ENCODE measurements at regions not wholly inside any gene's neighbourhood (a gene's known extent, or its start where the extent isn't known, plus 50 kb on each side); places are given as distances from the start of the nearest gene placed in this dataset.
"Not testable (repeated sequence)": the region's sequence is repeated elsewhere in the genome, so short reads cannot be mapped to it uniquely, and the experiment has no call there.

DNA sequence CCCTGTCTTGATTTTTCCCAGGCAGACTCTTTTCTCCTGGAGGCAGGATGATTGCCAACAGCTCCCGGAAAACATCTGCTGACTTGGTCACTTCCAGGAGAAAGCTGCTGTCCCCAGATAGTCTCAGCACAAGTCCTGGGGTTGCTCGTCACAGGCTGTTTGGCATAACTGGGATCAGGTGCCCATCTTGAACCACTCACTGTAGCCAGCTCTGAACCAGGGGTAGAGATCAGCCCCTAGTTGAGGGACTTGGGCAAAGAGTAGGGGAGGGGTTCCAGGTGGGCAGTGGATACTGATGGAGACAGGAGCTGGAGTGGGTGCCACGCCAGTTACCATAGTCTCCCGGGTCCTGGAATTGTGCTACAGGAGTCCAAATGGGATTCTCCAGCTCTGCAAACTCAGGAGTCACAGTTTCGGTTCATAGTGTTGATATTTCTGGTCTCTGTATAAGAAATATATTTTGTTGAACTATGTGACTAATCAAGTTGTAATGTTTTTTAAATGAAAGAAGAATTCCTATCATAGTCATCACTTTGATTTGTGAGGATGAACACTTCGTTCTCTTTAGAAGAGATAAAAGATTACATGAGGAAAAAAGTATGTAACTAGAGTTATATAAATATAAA lies 1154.5 kb downstream of the AACS start:
- no peak for DNase-seq

DNA sequence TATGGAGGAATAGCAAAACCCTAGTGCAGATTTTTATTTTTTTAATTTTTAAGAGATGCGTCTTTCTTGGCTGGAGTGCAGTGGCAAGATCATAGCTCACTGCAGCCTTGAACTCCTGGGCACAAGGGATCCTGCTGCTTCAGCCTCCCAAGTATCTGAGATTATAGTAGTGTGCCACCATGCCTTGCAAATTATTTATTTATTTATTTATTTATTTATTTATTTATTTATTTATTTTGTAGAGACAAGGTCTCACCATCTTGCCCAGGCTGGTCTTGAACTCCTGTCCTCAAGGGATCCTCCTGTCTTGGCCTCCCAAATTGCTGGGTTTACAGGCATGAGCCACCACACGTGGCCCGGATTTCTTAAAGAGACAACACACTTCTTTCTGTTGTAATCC lies 1158.8 kb downstream of the AACS start:
- DNase-seq, result no peak

DNA sequence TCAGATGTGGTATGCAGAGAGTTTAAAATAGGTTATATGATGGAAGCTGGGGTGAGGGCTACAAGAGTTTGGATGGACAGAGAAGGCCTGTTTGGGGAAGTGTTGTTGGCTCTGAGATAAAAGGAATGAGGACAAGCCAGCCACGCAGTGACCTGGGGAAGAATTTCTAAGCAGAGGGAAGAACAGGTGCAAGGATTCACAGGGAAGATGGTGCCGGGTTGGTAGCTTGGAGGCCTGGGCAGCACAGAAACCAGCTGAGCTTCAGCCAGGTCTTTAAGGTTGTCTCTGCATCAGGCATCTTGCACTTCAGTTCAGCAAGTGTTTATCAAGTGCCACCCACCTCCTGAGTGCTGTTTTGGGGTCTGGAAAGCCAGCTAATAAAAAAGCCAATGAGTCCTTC lies 1163.7 kb downstream of the AACS start:
- no peak for DNase-seq

DNA sequence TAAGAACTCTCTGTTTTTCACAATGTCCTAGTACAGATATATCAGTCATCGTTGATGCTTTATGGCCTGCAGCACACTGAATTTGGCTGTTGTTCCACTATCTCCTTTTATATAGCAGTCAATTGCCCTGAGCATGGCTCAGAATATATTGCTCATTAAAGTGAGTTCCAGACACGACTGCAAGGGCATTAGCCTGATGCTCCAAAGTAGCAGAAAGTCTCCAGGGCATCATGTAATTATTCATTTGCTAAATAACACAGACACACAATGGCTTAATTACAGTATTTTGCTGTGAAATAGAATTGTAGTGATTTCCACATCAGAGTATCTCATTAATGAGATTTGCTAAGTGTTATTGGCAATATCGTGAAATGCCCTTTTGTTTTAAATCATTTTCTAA lies 1167.5 kb downstream of the AACS start:
- DNase-seq, result no peak

DNA sequence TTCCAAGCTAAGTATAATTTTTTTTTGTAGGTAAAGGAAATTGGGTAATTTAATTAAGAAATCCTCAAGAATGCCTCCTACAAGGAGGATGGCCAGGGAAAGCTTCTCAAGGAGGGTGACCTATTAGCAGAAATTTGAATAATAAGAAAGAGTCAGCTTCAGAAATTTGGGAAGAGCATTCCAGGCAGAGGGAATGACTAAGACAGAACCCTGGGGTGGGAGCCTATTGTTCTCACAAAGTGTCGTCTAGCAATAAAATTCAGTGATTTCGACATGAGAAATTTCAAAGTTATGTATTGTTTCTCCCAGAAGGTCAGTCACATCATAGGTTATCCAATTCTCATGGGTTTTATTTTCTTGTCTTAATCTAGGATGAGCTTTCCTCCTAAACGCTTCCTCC lies 1168.4 kb downstream of the AACS start:
- no peak for DNase-seq

DNA sequence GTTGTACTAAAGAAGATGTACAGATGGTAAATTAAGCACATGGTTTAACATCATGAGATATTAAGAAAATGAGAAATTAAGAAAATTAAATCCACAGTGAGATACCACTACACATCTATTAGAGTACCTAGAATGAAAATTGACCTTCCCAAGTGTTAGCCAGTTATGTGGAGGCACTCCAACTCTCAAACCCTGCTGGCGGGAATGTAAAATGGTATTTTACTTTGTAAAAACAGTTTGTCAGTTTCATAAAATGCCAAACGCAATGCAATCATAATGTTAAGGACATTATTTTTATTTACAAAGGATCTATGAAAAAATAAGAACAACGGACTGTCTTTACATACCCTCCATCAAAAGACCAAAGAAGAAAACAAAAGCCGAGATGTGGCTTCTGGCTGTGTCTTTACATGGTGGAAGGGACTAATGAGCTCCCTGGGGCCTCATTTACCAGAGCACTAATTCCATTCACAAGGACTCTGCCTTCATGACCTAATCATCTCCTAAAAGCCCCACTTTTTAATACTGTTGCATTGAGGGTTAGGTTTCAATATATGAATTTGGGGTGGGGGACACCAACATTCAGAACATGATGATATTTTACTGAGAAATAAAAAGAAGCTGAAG lies 1178.7 kb downstream of the AACS start:
- DNase-seq, result no peak

DNA sequence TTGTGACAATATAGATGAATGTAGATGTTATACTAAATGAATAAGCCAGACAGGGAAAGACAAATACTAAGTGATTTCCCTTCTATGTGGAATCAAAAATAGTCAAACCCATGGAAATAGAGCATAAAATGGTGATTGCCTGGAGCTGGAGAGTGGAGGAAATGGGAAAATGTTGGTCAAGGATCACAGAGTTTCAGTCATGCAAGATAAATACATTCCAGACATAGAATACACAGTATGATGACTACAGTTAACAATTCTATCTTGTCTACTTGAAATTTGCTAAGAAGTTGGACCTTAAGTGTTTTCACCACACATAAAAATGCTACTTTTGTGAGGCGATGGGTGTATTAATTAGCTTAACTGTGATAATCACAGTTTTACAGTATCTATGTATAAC lies 1182.7 kb downstream of the AACS start:
- no peak for DNase-seq

DNA sequence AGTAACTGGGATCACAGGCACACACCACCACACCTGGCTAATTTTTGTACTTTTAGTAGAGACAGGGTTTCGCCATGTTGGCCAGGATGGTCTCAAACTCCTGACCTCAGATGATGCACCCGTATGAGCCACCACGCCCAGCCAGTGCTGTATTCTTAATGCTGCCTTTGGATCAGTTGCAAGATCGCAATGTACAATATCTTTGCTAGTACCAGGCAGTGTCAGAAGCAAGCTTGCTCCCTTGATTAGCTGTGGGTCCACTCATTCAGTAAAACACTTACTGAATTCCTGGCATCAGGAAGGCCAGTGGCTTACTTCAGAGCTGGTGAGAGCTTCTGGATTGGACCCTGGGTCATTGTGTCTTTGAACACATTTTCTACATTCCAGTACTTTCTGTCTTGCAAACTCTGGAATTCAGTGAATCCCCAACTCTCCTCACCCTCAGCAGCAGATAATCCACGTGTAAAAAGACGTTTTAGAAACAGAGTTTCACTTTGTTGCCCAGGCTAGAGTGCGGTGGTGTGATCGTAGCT lies 1183.7 kb downstream of the AACS start:
- no peak for DNase-seq

DNA sequence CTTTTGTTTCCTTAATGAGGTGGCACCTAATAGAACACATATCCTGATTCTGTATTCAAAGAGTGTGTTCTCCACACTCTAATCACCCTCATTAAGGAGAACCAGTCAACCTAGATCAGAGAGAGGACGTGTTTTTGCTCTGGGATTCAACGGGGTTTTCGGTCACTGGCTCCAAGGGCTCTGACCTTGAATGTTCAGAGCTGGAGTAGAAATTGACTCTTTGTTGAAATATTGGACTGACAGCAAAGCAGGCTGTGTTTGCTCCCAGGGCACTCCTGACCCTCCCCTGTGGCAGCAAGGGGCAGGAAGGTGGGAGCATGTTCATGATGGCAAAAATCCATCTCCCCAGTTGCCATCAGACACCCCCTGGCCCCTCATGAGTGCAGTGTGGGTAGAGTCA lies 1193.0 kb downstream of the AACS start:
- no peak for DNase-seq

DNA sequence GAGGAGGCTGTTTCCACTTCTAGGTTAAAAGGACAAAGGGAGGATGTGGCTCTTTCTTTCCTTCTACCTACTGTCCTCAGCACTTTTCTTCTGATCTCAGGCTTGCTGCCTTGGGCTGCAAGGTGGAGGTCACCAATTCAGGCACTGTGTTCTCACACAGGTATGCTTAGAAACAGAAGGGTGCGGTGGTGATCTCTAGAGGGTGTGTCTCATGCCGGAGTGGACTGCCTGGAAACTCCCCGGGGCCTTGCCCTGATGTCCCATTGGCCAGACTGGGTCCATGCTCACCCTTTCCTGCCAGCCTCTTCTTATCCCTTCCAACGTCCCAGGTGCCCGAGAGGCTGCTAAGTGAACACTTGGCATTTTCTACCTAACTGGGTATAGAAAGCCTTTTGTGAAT lies 1197.6 kb downstream of the AACS start:
- no peak for DNase-seq

DNA sequence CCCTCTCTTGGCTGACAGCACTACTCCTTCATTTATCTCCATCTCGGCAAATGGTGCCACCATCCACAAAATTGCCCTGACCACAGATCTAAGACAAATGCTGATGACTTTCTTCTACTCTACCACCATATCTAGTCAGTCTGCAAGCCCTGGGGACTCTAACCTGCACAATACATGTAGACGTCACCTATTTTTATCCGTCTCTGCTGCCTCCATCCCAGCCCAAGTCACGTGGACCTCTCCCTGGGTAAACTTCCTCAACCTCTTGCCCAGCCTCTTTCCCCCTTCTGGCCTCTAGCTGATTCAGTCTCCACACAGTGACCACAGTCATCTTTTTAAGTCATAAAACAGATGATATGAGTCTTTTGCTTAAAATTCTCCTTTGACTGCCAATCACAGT lies 1203.0 kb downstream of the AACS start:
- no peak for DNase-seq

DNA sequence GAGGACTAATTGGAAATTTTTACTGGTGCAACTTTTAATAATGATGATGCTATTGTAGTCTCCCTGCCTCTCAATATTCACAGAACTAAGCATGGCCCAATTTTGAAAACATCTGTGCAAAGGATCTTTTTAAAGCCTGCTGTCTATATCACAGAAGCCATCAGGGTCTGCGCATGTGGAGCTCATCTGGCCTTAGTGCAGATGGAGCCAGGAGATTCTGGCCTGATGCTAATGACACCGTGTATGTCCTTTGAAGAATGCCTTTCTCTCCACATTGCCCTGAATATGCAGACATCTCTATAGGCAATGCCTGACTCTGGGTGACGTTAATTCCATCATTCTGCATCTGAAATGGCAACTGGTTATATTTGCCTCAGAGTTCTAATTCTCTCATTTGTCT lies 1205.9 kb downstream of the AACS start:
- no peak for DNase-seq

DNA sequence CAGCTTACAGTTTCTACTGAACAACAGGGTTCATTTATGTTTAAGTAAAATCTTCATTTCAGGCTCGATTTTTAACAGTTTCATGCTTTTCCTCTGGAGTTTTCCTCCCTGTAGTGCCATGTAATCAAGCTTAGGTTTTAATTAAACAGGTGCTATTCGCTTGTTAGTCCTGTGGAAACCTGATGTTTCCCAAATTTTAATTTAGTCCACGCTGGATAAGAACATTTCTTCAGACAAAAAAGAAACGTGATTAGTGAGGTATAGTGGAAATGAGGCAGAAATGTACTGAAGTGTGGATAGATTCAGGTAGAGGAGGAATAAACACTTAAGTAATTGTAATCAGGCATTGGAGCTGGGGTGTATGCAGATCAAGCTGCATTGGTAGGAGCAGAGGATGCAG lies 1217.5 kb downstream of the AACS start:
- DNase-seq, result no peak

DNA sequence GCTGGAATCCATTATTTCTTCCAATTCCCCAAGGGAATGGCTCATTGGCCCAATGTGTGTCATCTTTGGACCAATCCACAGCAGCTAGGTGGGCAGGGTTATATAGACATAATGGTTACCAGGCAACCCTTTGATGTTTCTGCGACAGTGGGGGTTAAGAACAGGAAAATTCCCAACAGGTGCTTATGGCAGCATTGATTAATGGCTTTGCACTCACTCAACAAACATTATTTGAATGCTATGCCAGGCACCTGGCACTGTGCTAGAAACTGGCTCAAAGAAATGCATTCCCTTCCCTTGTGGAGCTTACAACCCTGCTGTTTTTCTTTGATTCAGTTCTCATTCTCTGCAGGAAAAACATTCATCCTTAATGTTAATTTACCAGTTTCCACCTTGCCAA lies 1221.0 kb downstream of the AACS start:
- DNase-seq, result no peak

DNA sequence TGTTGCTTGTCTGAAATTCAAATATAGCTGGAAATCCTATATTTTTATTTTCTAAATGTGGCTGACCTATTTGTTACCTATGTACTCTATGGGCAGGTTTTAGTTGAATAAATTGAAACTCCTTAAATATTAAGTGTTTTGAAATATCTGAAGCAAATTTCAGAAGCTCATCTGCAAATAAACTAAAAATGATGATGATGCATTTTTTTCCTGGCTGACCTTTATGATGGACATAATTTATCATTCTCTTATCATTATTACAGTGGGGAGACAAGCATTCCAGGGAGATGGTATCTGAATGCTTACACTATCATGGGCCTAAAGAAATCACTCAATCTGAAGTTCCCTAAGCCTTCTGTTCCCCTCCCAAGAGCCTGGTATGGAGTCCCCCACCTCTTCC lies 1225.2 kb downstream of the AACS start:
- no peak for DNase-seq

DNA sequence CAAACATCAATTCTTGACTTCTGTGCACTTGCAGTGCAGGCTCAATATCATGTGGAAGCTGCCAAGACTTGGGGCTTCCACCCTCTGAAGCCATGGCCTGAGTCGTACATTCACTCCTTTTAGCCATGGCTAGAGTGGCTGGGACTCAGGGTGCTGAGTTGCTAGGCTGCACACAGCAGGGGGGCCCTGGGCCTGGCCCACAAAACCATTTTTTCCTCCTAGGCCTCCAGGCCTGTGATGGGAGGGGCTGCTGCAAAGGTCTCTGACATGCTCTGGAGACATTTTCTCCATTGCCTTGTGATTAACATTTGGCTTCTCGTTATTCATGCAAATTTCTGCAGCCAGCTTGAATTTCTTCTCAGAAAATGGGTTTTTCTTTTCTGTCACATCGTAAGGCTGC lies 1226.8 kb downstream of the AACS start:
- DNase-seq, result not testable (repeated sequence)

DNA sequence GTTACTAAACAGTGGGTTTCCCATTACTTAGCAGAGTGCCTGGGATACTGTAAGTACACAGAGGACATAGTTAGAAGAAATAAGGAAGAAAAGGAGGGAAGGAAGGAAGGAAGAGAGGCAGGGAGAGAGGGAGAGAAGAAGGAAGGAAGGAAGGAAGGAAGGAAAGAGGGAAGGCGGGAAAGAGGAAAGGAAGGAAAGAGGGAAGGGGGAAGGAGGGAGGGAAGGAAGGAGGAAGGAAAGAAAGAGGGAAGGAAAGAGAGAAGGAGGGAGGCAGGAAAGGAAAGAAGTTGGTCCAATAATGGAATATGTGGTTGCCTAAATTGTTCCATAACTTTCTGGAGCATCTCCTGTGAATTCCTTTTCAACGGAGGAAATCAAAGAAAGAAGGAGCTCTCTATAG lies 1230.4 kb downstream of the AACS start:
- DNase-seq, result no peak

DNA sequence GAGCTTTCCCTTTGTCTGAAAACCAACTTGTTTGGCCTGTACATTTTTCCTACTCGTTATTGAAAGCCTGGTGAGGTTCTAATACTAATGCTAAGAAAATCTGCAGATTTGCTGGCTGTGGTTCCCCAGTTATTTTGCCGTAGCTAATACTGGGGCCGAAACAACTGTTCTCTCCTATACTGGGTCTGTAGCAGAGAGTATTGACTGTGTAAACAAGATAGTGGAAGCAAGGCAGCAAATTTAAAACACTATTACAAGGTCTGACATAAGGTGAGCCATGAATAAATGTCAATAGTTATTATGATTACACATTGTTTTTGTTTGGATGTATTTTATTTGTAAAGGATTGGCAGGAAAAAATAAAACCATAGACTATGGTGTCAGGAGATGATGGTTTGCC lies 1244.0 kb downstream of the AACS start:
- DNase-seq, result no peak

DNA sequence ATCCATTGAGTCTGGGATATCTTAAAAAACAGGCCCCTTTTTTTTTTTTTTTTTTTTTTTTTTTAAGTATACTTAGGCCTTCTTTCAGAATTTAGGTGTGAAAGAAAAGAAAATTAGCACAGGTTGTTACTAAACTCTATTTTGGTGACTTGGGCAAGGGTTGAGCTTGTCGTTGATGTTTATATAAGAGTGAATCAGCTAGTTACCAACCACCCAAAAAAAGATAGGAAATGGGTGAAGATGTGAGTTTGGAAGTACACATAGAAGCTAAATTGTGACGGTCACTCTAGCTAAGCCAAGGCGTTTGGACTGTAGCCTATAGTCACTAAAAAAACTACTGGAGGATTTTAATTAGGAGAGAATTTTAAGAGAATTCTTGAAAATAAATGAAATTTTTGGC lies 1247.2 kb downstream of the AACS start:
- DNase-seq, result no peak

DNA sequence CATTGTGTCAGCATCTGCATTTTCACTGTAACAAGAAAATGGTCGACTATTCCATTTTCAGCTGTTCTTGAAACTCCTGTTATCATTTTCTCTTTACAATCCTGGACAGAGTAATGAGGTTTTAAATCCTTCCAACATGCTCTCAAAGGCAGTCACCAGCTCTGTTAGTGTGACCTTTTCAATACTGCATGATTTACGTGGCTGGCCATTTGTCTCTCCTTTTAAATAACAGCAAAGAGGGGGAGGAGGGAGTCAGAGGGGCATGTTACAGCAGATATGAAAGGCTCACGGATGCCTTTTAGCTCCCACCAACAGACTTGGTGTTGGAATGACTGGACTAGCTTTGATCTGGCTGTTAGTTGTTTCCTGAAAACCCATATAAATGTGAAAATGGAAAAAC lies 1251.2 kb downstream of the AACS start:
- no peak for DNase-seq

DNA sequence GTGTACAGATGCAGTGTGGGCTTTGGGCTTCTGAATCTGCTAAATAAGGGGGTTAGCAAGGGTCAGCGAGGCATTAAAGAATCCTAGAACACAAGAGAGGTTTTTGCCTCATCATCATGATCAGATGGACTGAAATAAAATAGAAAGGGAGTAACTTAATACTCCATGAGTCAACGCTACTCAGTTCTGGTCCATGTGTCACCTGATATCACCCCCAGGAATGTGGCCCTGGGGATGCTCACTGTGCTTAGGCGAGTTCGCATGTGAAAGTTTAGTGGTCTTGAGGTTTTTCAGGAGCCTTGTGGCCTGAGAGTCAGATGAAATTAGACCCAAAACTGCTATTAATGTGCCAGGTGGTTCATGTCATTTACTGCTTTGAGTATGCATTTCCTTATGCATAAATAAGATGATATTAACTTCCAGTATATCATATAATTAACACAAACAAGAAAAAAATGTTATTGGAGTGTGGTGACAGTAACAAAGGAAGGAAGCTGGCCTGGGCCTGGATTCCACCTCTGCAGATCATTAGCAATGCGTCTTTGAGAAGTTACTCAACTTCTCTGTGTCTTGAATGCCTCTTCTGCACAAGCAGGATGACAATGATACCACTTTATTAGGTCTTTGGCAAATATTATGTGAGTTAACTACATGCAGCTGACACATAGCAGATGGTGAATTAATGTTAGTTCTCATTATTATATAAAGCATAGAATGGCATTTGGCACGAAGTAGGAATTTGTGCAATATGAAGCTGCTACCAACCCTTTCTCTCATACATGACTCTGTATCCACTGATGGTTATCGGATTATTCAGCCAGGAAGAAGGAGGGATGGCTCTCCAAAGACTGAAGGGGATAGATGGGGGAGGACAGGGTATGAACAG lies 1272.6 kb downstream of the AACS start:
- DNase-seq, result no peak

DNA sequence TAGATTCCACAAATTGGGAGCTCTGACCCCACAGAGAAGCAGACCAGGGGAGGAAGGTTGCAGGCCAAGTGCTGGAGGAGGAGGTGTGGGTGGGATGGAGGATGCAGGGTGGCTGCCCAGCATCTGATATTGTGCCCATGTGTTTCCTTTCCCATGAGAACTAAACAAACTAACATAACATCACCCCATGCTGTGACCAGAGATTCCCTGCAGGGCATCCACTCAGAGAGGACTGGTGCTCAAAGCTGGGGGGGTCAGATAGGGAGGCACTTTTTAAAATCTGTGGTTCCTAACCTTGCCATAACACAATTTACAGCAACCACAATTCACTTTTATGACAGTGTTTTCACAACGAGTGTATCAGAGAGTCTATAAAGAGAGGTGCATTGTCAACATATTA lies 1277.6 kb downstream of the AACS start:
- DNase-seq, result no peak

DNA sequence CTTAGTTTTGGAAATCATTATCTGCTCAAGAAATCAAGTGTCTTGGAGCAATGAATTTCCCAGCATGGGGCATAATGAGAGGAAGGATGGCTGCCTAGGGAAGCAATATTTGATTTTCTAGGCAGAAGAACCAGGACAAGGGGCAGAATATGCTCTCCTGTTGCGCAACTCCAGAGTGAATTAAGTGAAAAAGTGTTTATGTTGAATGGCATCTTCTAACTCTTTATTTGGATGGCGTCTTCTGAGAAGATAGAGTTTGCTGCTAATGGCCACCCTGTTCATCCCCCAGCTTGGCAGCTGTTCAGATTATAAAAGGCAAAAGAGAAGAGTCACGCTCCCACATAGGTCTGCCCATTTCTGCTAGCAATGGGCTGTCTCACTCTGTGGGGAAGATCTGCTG lies 1278.1 kb downstream of the AACS start:
- DNase-seq, result no peak

DNA sequence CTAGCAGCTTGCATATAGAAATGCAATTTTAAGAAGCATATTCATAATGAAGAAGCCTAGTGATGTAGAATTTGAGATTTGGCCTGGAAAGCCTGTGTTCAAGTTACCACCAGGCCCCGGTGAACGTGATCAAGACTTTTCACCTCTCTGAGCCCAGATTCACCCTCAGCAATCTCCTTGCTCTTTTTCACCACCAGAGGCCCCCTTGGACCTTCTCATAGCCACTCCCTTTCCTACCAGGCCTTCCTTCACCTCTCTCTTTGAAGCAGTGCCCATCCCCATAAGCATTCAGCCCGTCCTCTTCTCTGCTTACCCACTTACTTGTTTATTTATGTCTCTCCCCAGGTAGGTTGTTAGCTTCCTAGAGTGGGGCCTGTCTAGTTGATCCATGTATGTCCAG lies 1280.9 kb downstream of the AACS start:
- no peak for DNase-seq
